GM06990 (cell line): ENCODE measurements at regions not wholly inside any gene's neighbourhood (a gene's known extent, or its start where the extent isn't known, plus 50 kb on each side); places are given as distances from the start of the nearest gene placed in this dataset.

Source experiments
- DNase-seq: peaks from one replicate; pipeline ENCODE4 v3.0.0-alpha.2; 2011; ENCODE audit not compliant: insufficient read length; ENCODE audit errors: extremely low read depth
- H3K27me3 ChIP-seq: replicated peaks from 2 replicates; pipeline ENCODE4 v1.6.0; 2011; ENCODE audit warnings: low read length; ENCODE audit not compliant: control insufficient read depth, insufficient read depth
- H3K36me3 ChIP-seq: 2 replicates; pipeline ENCODE4 v1.5.1; 2011; ENCODE audit warnings: low read length; ENCODE audit not compliant: control insufficient read depth, insufficient read depth
- H3K4me3 ChIP-seq: replicated peaks from 2 replicates; pipeline ENCODE4 v1.5.1; 2011; ENCODE audit warnings: low read depth, mild to moderate bottlenecking, control low read depth, low read length
- TF ChIP-seq, protein P1 (sequence below): IDR thresholded peaks from 2 replicates; pipeline ENCODE4 v1.5.1; 2011; ENCODE audit warnings: low read length, control low read depth, mild to moderate bottlenecking, inconsistent platforms; ENCODE audit not compliant: insufficient read depth, poor library complexity, severe bottlenecking

DNA sequence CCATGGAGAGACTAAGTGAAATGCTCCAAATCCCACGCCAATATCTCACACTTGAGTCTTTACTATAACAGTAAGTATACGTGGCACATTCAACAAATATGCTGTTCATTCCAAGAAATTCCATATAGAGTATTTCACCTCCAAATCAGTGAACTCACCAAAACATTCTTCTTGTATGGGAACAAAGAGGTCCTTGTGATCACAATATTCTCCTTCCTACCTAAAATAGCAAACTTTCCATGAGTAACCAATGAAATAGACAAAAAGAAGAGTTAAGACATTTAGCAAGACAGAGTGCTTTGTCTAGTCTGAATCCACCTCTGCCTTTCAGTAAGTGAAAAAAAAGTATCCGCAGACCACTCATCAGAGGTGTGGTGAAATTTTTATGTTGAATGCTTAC lies 77.3 kb upstream of the NXPH1 start:
- Histone ChIP-seq H3K27me3 (no peaks in the 10 kb centered on the region), H3K4me3 (no peak overlapping the region), H3K36me3 (no peaks in the 10 kb centered on the region)
- no peak for DNase-seq
- TF ChIP-seq, protein P1, sequence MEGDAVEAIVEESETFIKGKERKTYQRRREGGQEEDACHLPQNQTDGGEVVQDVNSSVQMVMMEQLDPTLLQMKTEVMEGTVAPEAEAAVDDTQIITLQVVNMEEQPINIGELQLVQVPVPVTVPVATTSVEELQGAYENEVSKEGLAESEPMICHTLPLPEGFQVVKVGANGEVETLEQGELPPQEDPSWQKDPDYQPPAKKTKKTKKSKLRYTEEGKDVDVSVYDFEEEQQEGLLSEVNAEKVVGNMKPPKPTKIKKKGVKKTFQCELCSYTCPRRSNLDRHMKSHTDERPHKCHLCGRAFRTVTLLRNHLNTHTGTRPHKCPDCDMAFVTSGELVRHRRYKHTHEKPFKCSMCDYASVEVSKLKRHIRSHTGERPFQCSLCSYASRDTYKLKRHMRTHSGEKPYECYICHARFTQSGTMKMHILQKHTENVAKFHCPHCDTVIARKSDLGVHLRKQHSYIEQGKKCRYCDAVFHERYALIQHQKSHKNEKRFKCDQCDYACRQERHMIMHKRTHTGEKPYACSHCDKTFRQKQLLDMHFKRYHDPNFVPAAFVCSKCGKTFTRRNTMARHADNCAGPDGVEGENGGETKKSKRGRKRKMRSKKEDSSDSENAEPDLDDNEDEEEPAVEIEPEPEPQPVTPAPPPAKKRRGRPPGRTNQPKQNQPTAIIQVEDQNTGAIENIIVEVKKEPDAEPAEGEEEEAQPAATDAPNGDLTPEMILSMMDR: no peak

DNA sequence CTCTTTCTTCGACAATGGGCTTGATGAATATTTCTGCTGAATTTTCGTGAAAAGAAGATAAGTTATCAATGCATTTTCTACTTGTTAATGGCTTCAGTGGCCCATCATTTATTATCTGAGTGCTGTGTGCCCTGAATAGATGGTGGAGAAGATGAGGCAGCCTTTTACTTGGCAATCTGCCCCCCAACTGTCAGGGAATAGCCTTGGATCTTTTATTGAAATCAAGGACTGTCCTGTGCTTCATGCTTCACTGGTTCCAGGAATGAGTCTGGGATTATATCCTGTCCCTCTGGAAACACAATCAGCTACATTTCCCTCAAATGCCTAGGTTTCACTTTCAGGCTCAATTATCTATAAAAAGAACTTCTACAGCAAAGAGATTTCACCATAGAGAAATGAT lies 75.9 kb upstream of the NXPH1 start:
- Histone ChIP-seq H3K4me3 (no peak overlapping the region), H3K27me3 (no peaks in the 10 kb centered on the region), H3K36me3 (no peaks in the 10 kb centered on the region)
- TF ChIP-seq, protein P1: no peak
- no peak for DNase-seq

DNA sequence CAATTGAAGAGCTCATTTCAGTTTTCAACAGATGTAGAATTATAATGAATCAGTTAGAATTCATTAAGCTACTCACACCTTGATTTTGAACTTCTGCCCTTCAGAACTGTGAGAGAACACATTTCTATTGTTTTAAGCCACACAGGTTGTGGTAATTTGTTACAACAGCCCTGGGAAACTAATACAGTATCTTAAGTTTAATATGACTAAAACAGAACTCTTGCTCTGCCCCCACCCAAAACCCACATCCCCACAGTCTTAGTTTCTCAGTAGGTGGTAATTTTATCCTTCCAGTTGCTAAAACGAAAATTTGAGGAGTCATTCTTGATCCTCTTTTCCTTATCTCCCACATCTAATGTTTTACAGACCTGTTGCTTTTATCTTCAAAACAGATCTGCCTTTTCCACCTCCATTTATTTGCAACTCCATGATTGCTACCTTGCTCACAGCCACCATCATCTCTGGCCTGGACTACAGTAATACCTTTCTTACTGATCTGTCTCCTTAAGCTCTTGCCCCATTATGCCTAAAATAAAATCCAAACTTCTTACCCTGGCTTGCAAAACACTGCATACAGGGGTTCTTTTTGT lies 72.8 kb upstream of the NXPH1 start:
- Histone ChIP-seq H3K27me3 (no peaks in the 10 kb centered on the region), H3K36me3 (no peaks in the 10 kb centered on the region), H3K4me3 (no peak overlapping the region)
- DNase-seq: no peak
- TF ChIP-seq, protein P1: no peak

DNA sequence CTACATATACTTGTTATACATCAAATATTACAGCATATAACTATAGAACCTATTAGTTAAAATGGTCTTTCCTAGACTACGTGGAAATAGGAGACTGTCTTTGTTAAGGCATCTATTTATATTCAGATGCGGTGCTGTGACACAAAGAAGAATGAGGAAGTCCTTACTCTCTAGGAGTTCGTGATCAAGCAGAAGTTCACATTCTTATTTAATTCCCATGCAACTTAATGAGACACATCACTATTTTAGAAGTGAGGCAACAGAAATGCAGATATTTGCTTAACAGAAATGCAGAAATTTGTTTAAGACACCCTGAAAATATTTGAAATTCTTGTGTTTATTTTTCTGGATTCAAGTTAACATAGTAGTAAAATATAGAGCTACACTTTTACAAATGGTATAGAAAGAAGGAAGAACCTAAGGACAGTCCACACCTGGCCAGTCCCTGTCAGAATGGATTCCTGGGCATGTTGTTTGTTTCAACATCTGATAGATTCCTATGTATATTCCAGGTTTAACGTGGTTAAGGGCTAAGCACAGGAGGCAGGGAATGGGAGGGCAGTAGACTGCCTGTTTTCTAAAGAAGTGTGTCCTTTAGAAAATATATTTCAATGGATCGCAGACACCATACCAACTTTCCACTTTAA lies 70.6 kb upstream of the NXPH1 start:
- Histone ChIP-seq H3K27me3 (no peaks in the 10 kb centered on the region), H3K4me3 (no peak overlapping the region), H3K36me3 (no peaks in the 10 kb centered on the region)
- DNase-seq: no peak
- TF ChIP-seq, protein P1: no peak

DNA sequence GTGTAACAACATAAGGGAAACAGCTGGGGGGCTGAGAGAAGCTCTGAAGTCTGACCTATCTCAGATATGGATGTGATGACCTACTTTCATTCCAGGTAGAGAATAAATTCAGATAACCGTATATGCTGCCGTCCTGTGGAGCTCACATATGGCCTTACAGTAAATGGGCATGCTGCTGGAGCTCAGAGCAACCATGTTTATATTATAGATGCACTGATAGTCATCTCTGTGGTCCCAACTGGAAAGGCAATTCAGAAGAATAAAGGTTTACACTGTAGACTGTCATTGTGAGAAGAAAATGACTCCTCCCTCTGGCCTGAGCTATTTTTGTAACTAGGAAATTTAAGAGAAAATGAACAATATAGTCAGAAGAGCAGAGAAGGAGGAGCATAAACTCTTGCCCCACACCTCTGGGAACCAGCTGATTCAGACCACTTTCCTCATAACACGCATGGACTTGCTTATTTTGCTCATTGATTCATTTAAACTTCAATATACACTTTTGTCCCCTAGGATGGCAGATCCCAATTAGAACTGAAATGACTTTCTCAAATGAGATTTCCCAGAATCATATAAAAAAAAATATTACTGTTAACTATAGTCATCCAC lies 69.9 kb upstream of the NXPH1 start:
- H3K36me3 ChIP-seq: no peaks in the 10 kb centered on the region
- H3K27me3 ChIP-seq: no peaks in the 10 kb centered on the region
- TF ChIP-seq, protein P1: no peak
- DNase-seq: no peak
- no peak overlapping the region for H3K4me3 ChIP-seq
